HG03342 (cell line): ENCODE measurements at regions not wholly inside any gene's neighbourhood (a gene's known extent, or its start where the extent isn't known, plus 50 kb on each side); places are given as distances from the start of the nearest gene placed in this dataset.
"Not testable (repeated sequence)": the region's sequence is repeated elsewhere in the genome, so short reads cannot be mapped to it uniquely, and the experiment has no call there.

ENCODE experiments used
- ATAC-seq: cut with Tn5 transposase; IDR thresholded peaks from one replicate; pipeline ENCODE4 v1.9.1; 2021; ENCODE audit warnings: mild to moderate bottlenecking, moderate library complexity; ENCODE audit not compliant: unreplicated experiment

GRCh38 chr2:95763074-95763473, 171.3 kb downstream of the TRIM43 start:
- ATAC-seq = not testable (repeated sequence)

- not testable (repeated sequence) for ATAC-seq
These were observed 173.2 kb downstream of the TRIM43 start for GRCh38 chr2:95764966-95765365.

- ATAC-seq = not testable (repeated sequence)
These were observed 174.4 kb downstream of the TRIM43 start for GRCh38 chr2:95765925-95766910.

GRCh38 chr2:95767531-95767930, 175.7 kb downstream of the TRIM43 start:
- not testable (repeated sequence) for ATAC-seq

GRCh38 chr2:95767950-95768349, 176.1 kb downstream of the TRIM43 start:
- ATAC-seq = not testable (repeated sequence)

- ATAC-seq = not testable (repeated sequence)
These were observed 177.5 kb downstream of the TRIM43 start for GRCh38 chr2:95769256-95769655.

- ATAC-seq = not testable (repeated sequence)
These were observed 178.9 kb downstream of the TRIM43 start for GRCh38 chr2:95770726-95771125.

GRCh38 chr2:95774322-95775192, 182.8 kb downstream of the TRIM43 start:
- ATAC-seq = not testable (repeated sequence)

- ATAC-seq = not testable (repeated sequence)
These were observed 183.4 kb downstream of the TRIM43 start for GRCh38 chr2:95775193-95775531.
